Spinal cord (tissue), 9 donors: ENCODE measurements at regions not wholly inside any gene's neighbourhood (a gene's known extent, or its start where the extent isn't known, plus 50 kb on each side); places are given as distances from the start of the nearest gene placed in this dataset.

ENCODE experiments used
- DNase-seq, 6 donors: peaks; one replicate each; pipeline versions ENCODE4 v3.0.0 to v3.0.0-alpha.2; 2013 to 2015; ENCODE audit warnings: low spot score in 6 of 6, low read depth in 4 of 6
- H3K27ac ChIP-seq: one replicate; pipeline ENCODE4 v1.5.1; 2013; ENCODE audit warnings: low read depth, low read length, control low read depth
- H3K27me3 ChIP-seq: one replicate; pipeline ENCODE4 v1.6.1; 2013; ENCODE audit warnings: low read length; ENCODE audit not compliant: control insufficient read depth, insufficient read depth
- H3K36me3 ChIP-seq: one replicate; pipeline ENCODE4 v1.6.1; 2013; ENCODE audit warnings: low read length; ENCODE audit not compliant: control insufficient read depth, insufficient read depth
- H3K4me1 ChIP-seq: one replicate; pipeline ENCODE4 v1.6.1; 2013; ENCODE audit warnings: low read length; ENCODE audit not compliant: control insufficient read depth, insufficient read depth
- H3K4me3 ChIP-seq: one replicate; pipeline ENCODE4 v1.5.1; 2013; ENCODE audit warnings: low read depth, low read length, control low read depth
- H3K9me3 ChIP-seq: one replicate; pipeline ENCODE4 v1.6.1; 2013; ENCODE audit warnings: low read length; ENCODE audit not compliant: control insufficient read depth, insufficient read depth
- WGBS: methylation state at CpG from one replicate; pipeline ENCODE4 v1.1.5; 2013; ENCODE audit warnings: missing lambda C conversion rate; ENCODE audit not compliant: insufficient coverage; 5-methylcytosine and 5-hydroxymethylcytosine counted together
- donor health status: healthy.

GRCh38 chr22:34986523-34986922 lies 79.4 kb upstream of the ISX start:
- H3K4me3 ChIP-seq = no peak overlapping the region
- WGBS = 38% methylated on average over 1 of the region's 1 CpG
- no peaks in the 10 kb centered on the region for H3K27me3 ChIP-seq
- DNase-seq = peak in 1 of 6 donors; percentile 27
- H3K4me1 ChIP-seq = no peaks in the 10 kb centered on the region
- H3K36me3 ChIP-seq = no peaks in the 10 kb centered on the region
- no peak overlapping the region for H3K27ac ChIP-seq
- H3K9me3 ChIP-seq = peaks cover 5% of the 10 kb centered on the region

- 55% methylated on average over 5 of the region's 5 CpGs for WGBS
- DNase-seq = no peak
These were observed 73.3 kb upstream of the ISX start for GRCh38 chr22:34992672-34993071.

GRCh38 chr22:34993548-34993947 lies 72.4 kb upstream of the ISX start:
- no peaks in the 10 kb centered on the region for H3K4me1 ChIP-seq
- no peaks in the 10 kb centered on the region for H3K9me3 ChIP-seq
- no peak for DNase-seq
- no peak overlapping the region for H3K27ac ChIP-seq
- WGBS = 58% methylated on average over 2 of the region's 3 CpGs
- H3K36me3 ChIP-seq = no peaks in the 10 kb centered on the region
- H3K4me3 ChIP-seq = no peak overlapping the region
- no peaks in the 10 kb centered on the region for H3K27me3 ChIP-seq

More at GRCh38 chr22:34992672-34993071, 73.3 kb upstream of the ISX start:
- Histone ChIP-seq H3K4me3 (no peak overlapping the region), H3K4me1 (no peaks in the 10 kb centered on the region), H3K9me3 (peaks cover 3% of the 10 kb centered on the region), H3K27ac (no peak overlapping the region), H3K36me3 (no peaks in the 10 kb centered on the region), H3K27me3 (no peaks in the 10 kb centered on the region)

GRCh38 chr22:34997633-34998299 lies 68.2 kb upstream of the ISX start:
- Histone ChIP-seq H3K36me3 (no peaks in the 10 kb centered on the region), H3K4me3 (no peak overlapping the region), H3K27me3 (no peaks in the 10 kb centered on the region), H3K9me3 (no peaks in the 10 kb centered on the region), H3K4me1 (no peaks in the 10 kb centered on the region), H3K27ac (no peak overlapping the region)
- DNase-seq = peak in 2 of 6 donors; percentile 73 to 85
- 30% methylated on average over 2 of the region's 9 CpGs for WGBS

- H3K9me3 ChIP-seq = no peaks in the 10 kb centered on the region
- no peak overlapping the region for H3K4me3 ChIP-seq
- no peaks in the 10 kb centered on the region for H3K36me3 ChIP-seq
- H3K27ac ChIP-seq = no peak overlapping the region
- no peak for DNase-seq
- H3K4me1 ChIP-seq = no peaks in the 10 kb centered on the region
- WGBS = 100% methylated on average over 1 of the region's 3 CpGs
- no peaks in the 10 kb centered on the region for H3K27me3 ChIP-seq
These were observed 67.0 kb upstream of the ISX start for GRCh38 chr22:34998921-34999320.

- Histone ChIP-seq H3K9me3 (no peaks in the 10 kb centered on the region), H3K4me3 (no peak overlapping the region), H3K27me3 (no peaks in the 10 kb centered on the region), H3K36me3 (no peaks in the 10 kb centered on the region), H3K4me1 (no peaks in the 10 kb centered on the region), H3K27ac (no peak overlapping the region)
- 92% methylated on average over 2 of the region's 5 CpGs for WGBS
- no peak for DNase-seq
These were observed 57.7 kb upstream of the ISX start for GRCh38 chr22:35008213-35008612.

GRCh38 chr22:35010543-35010942 lies 55.4 kb upstream of the ISX start:
- WGBS = 81% methylated on average over 6 of the region's 6 CpGs
- Histone ChIP-seq H3K36me3 (no peaks in the 10 kb centered on the region), H3K4me3 (no peak overlapping the region), H3K9me3 (no peaks in the 10 kb centered on the region), H3K4me1 (no peaks in the 10 kb centered on the region), H3K27me3 (no peaks in the 10 kb centered on the region), H3K27ac (no peak overlapping the region)
- no peak for DNase-seq

GRCh38 chr22:35014812-35015211 lies 51.1 kb upstream of the ISX start:
- Histone ChIP-seq H3K4me3 (no peak overlapping the region), H3K27me3 (no peaks in the 10 kb centered on the region), H3K27ac (no peak overlapping the region), H3K36me3 (no peaks in the 10 kb centered on the region), H3K9me3 (no peaks in the 10 kb centered on the region), H3K4me1 (no peaks in the 10 kb centered on the region)
- WGBS = 91% methylated on average over 8 of the region's 9 CpGs
- no peak for DNase-seq
